ENCODE measurements at regions not wholly inside any gene's neighbourhood (a gene's known extent, or its start where the extent isn't known, plus 50 kb on each side); places are given as distances from the start of the nearest gene placed in this dataset.

GRCh38 chr14:87081004-87081403, 912.0 kb downstream of the GALC start:
- FAIRE-seq, result no peak

- no peak for FAIRE-seq
Observed at GRCh38 chr14:87080146-87080545, 912.8 kb downstream of the GALC start.

- no peak for FAIRE-seq
Observed at GRCh38 chr14:87079416-87079815, 913.6 kb downstream of the GALC start.

- no peak for FAIRE-seq
Observed at GRCh38 chr14:87076922-87077321, 916.1 kb downstream of the GALC start.

GRCh38 chr14:87076146-87076545, 916.8 kb downstream of the GALC start:
- no peak for FAIRE-seq

GRCh38 chr14:87073880-87074570, 919.0 kb downstream of the GALC start:
- no peak for FAIRE-seq

GRCh38 chr14:87067591-87067990, 925.4 kb downstream of the GALC start:
- no peak for FAIRE-seq

GRCh38 chr14:87067061-87067460, 925.9 kb downstream of the GALC start:
- FAIRE-seq, result no peak

- FAIRE-seq, result no peak
Observed at GRCh38 chr14:87066221-87066817, 926.7 kb downstream of the GALC start.

- no peak for FAIRE-seq
Observed at GRCh38 chr14:87065366-87065765, 927.6 kb downstream of the GALC start.

- FAIRE-seq, result no peak
Observed at GRCh38 chr14:87063181-87063580, 929.8 kb downstream of the GALC start.

GRCh38 chr14:87060405-87060804, 932.6 kb downstream of the GALC start:
- no peak for FAIRE-seq

GRCh38 chr14:87059060-87059839, 933.7 kb downstream of the GALC start:
- no peak for FAIRE-seq

- no peak for FAIRE-seq
Observed at GRCh38 chr14:87055007-87055406, 938.0 kb downstream of the GALC start.

GRCh38 chr14:87052646-87053225, 940.2 kb downstream of the GALC start:
- FAIRE-seq, result no peak

GRCh38 chr14:87050421-87050820, 942.6 kb downstream of the GALC start:
- no peak for FAIRE-seq

- FAIRE-seq, result no peak
Observed at GRCh38 chr14:87049950-87050349, 943.0 kb downstream of the GALC start.

- FAIRE-seq, result no peak
Observed at GRCh38 chr14:87046960-87047359, 946.0 kb downstream of the GALC start.

- no peak for FAIRE-seq
Observed at GRCh38 chr14:87045956-87046355, 947.0 kb downstream of the GALC start.

- FAIRE-seq, result no peak
Observed at GRCh38 chr14:87045246-87045645, 947.7 kb downstream of the GALC start.

- FAIRE-seq, result no peak
Observed at GRCh38 chr14:87044807-87045206, 948.2 kb downstream of the GALC start.

- FAIRE-seq, result no peak
Observed at GRCh38 chr14:87043667-87044200, 949.2 kb downstream of the GALC start.

- FAIRE-seq, result no peak
Observed at GRCh38 chr14:87042354-87042753, 950.6 kb downstream of the GALC start.
